ENCODE measurements at regions not wholly inside any gene's neighbourhood (a gene's known extent, or its start where the extent isn't known, plus 50 kb on each side); places are given as distances from the start of the nearest gene placed in this dataset.

GRCh38 chr18:79579807-79580497 is 99.7 kb upstream of the CTDP1 start:
- TF ChIP-seq, protein P1, sequence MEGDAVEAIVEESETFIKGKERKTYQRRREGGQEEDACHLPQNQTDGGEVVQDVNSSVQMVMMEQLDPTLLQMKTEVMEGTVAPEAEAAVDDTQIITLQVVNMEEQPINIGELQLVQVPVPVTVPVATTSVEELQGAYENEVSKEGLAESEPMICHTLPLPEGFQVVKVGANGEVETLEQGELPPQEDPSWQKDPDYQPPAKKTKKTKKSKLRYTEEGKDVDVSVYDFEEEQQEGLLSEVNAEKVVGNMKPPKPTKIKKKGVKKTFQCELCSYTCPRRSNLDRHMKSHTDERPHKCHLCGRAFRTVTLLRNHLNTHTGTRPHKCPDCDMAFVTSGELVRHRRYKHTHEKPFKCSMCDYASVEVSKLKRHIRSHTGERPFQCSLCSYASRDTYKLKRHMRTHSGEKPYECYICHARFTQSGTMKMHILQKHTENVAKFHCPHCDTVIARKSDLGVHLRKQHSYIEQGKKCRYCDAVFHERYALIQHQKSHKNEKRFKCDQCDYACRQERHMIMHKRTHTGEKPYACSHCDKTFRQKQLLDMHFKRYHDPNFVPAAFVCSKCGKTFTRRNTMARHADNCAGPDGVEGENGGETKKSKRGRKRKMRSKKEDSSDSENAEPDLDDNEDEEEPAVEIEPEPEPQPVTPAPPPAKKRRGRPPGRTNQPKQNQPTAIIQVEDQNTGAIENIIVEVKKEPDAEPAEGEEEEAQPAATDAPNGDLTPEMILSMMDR (IDR thresholded peaks at IDR 0.05; ENCODE audit: insufficient read depth, low read depth, low read length): no peak
- TF ChIP-seq EZH2 (IDR thresholded peaks at IDR 0.05; ENCODE audit: insufficient read depth, low read length): no peak

Data from astrocyte (in vitro differentiated cells and primary cell).